ENCODE measurements at regions not wholly inside any gene's neighbourhood (a gene's known extent, or its start where the extent isn't known, plus 50 kb on each side); places are given as distances from the start of the nearest gene placed in this dataset.

- Histone ChIP-seq H3K27me3 (ENCODE audit: control insufficient read depth in 2 of 2, insufficient read depth in 2 of 2, low read length in 2 of 2) (no peaks in the 10 kb centered on the region), H3K9ac (ENCODE audit: low read depth in 1 of 2, low read length in 2 of 2) (no peak overlapping the region), H3K4me3 (ENCODE audit: low read length in 2 of 2) (no peak overlapping the region), H3K36me3 (ENCODE audit: control insufficient read depth in 2 of 2, insufficient read depth in 2 of 2, low read length in 2 of 2) (no peaks in the 10 kb centered on the region), H3K4me1 (ENCODE audit: control insufficient read depth in 2 of 2, insufficient read depth in 2 of 2, low read length in 2 of 2) (no peaks in the 10 kb centered on the region), H3K27ac (ENCODE audit: low read depth in 2 of 2, low read length in 2 of 2) (no peak overlapping the region), H3K9me3 (ENCODE audit: control insufficient read depth in 2 of 2, low read length in 2 of 2) (no peaks in the 10 kb centered on the region)
Observed at GRCh38 chr5:4893063-4893744, 246.9 kb upstream of the ADAMTS16 start.

- Histone ChIP-seq H3K27ac (ENCODE audit: low read depth in 2 of 2, low read length in 2 of 2) (no peak overlapping the region), H3K4me1 (ENCODE audit: control insufficient read depth in 2 of 2, insufficient read depth in 2 of 2, low read length in 2 of 2) (no peaks in the 10 kb centered on the region), H3K9ac (ENCODE audit: low read depth in 1 of 2, low read length in 2 of 2) (no peak overlapping the region), H3K36me3 (ENCODE audit: control insufficient read depth in 2 of 2, insufficient read depth in 2 of 2, low read length in 2 of 2) (no peaks in the 10 kb centered on the region), H3K4me3 (ENCODE audit: low read length in 2 of 2) (no peak overlapping the region), H3K27me3 (ENCODE audit: control insufficient read depth in 2 of 2, insufficient read depth in 2 of 2, low read length in 2 of 2) (no peaks in the 10 kb centered on the region), H3K9me3 (ENCODE audit: control insufficient read depth in 2 of 2, low read length in 2 of 2) (no peaks in the 10 kb centered on the region)
Observed at GRCh38 chr5:4896328-4896727, 243.8 kb upstream of the ADAMTS16 start.

- H3K9ac ChIP-seq (ENCODE audit: low read depth in 1 of 2, low read length in 2 of 2), result no peak overlapping the region
- H3K27me3 ChIP-seq (ENCODE audit: control insufficient read depth in 2 of 2, insufficient read depth in 2 of 2, low read length in 2 of 2), result no peaks in the 10 kb centered on the region
- H3K9me3 ChIP-seq (ENCODE audit: control insufficient read depth in 2 of 2, low read length in 2 of 2), result no peaks in the 10 kb centered on the region
- no peak overlapping the region for H3K27ac ChIP-seq (ENCODE audit: low read depth in 2 of 2, low read length in 2 of 2)
- H3K4me3 ChIP-seq (ENCODE audit: low read length in 2 of 2), result no peak overlapping the region
- no peaks in the 10 kb centered on the region for H3K4me1 ChIP-seq (ENCODE audit: control insufficient read depth in 2 of 2, insufficient read depth in 2 of 2, low read length in 2 of 2)
- no peaks in the 10 kb centered on the region for H3K36me3 ChIP-seq (ENCODE audit: control insufficient read depth in 2 of 2, insufficient read depth in 2 of 2, low read length in 2 of 2)
Observed at GRCh38 chr5:4901305-4901811, 238.8 kb upstream of the ADAMTS16 start.

GRCh38 chr5:4901924-4902323 lies 238.2 kb upstream of the ADAMTS16 start:
- Histone ChIP-seq H3K4me3 (ENCODE audit: low read length in 2 of 2) (no peak overlapping the region), H3K9me3 (ENCODE audit: control insufficient read depth in 2 of 2, low read length in 2 of 2) (no peaks in the 10 kb centered on the region), H3K27me3 (ENCODE audit: control insufficient read depth in 2 of 2, insufficient read depth in 2 of 2, low read length in 2 of 2) (no peaks in the 10 kb centered on the region), H3K36me3 (ENCODE audit: control insufficient read depth in 2 of 2, insufficient read depth in 2 of 2, low read length in 2 of 2) (no peaks in the 10 kb centered on the region), H3K9ac (ENCODE audit: low read depth in 1 of 2, low read length in 2 of 2) (no peak overlapping the region), H3K4me1 (ENCODE audit: control insufficient read depth in 2 of 2, insufficient read depth in 2 of 2, low read length in 2 of 2) (no peaks in the 10 kb centered on the region), H3K27ac (ENCODE audit: low read depth in 2 of 2, low read length in 2 of 2) (no peak overlapping the region)

- Histone ChIP-seq H3K27me3 (ENCODE audit: control insufficient read depth in 2 of 2, insufficient read depth in 2 of 2, low read length in 2 of 2) (no peaks in the 10 kb centered on the region), H3K4me3 (ENCODE audit: low read length in 2 of 2) (no peak overlapping the region), H3K9me3 (ENCODE audit: control insufficient read depth in 2 of 2, low read length in 2 of 2) (no peaks in the 10 kb centered on the region), H3K36me3 (ENCODE audit: control insufficient read depth in 2 of 2, insufficient read depth in 2 of 2, low read length in 2 of 2) (no peaks in the 10 kb centered on the region), H3K27ac (ENCODE audit: low read depth in 2 of 2, low read length in 2 of 2) (peak overlapping the region in 1 of 2 donors; percentile 9), H3K9ac (ENCODE audit: low read depth in 1 of 2, low read length in 2 of 2) (no peak overlapping the region), H3K4me1 (ENCODE audit: control insufficient read depth in 2 of 2, insufficient read depth in 2 of 2, low read length in 2 of 2) (no peaks in the 10 kb centered on the region)
Observed at GRCh38 chr5:4905674-4906520, 234.2 kb upstream of the ADAMTS16 start.

- Histone ChIP-seq H3K36me3 (ENCODE audit: control insufficient read depth in 2 of 2, insufficient read depth in 2 of 2, low read length in 2 of 2) (no peaks in the 10 kb centered on the region), H3K27me3 (ENCODE audit: control insufficient read depth in 2 of 2, insufficient read depth in 2 of 2, low read length in 2 of 2) (no peaks in the 10 kb centered on the region), H3K9me3 (ENCODE audit: control insufficient read depth in 2 of 2, low read length in 2 of 2) (no peaks in the 10 kb centered on the region), H3K27ac (ENCODE audit: low read depth in 2 of 2, low read length in 2 of 2) (no peak overlapping the region), H3K4me3 (ENCODE audit: low read length in 2 of 2) (no peak overlapping the region), H3K9ac (ENCODE audit: low read depth in 1 of 2, low read length in 2 of 2) (no peak overlapping the region), H3K4me1 (ENCODE audit: control insufficient read depth in 2 of 2, insufficient read depth in 2 of 2, low read length in 2 of 2) (no peaks in the 10 kb centered on the region)
Observed at GRCh38 chr5:4906786-4907185, 233.3 kb upstream of the ADAMTS16 start.

- Histone ChIP-seq H3K9ac (ENCODE audit: low read depth in 1 of 2, low read length in 2 of 2) (no peak overlapping the region), H3K4me1 (ENCODE audit: control insufficient read depth in 2 of 2, insufficient read depth in 2 of 2, low read length in 2 of 2) (no peaks in the 10 kb centered on the region), H3K4me3 (ENCODE audit: low read length in 2 of 2) (no peak overlapping the region), H3K27ac (ENCODE audit: low read depth in 2 of 2, low read length in 2 of 2) (no peak overlapping the region), H3K27me3 (ENCODE audit: control insufficient read depth in 2 of 2, insufficient read depth in 2 of 2, low read length in 2 of 2) (no peaks in the 10 kb centered on the region), H3K9me3 (ENCODE audit: control insufficient read depth in 2 of 2, low read length in 2 of 2) (no peaks in the 10 kb centered on the region), H3K36me3 (ENCODE audit: control insufficient read depth in 2 of 2, insufficient read depth in 2 of 2, low read length in 2 of 2) (no peaks in the 10 kb centered on the region)
Observed at GRCh38 chr5:4907571-4907970, 232.6 kb upstream of the ADAMTS16 start.

- Histone ChIP-seq H3K4me1 (ENCODE audit: control insufficient read depth in 2 of 2, insufficient read depth in 2 of 2, low read length in 2 of 2) (no peaks in the 10 kb centered on the region), H3K4me3 (ENCODE audit: low read length in 2 of 2) (no peak overlapping the region), H3K9me3 (ENCODE audit: control insufficient read depth in 2 of 2, low read length in 2 of 2) (no peaks in the 10 kb centered on the region)
Observed at GRCh38 chr5:4909086-4909485, 231.0 kb upstream of the ADAMTS16 start.

GRCh38 chr5:4911646-4912403 lies 228.3 kb upstream of the ADAMTS16 start:
- no peaks in the 10 kb centered on the region for H3K27me3 ChIP-seq (ENCODE audit: control insufficient read depth in 2 of 2, insufficient read depth in 2 of 2, low read length in 2 of 2)
- H3K9me3 ChIP-seq (ENCODE audit: control insufficient read depth in 2 of 2, low read length in 2 of 2), result no peaks in the 10 kb centered on the region
- H3K36me3 ChIP-seq (ENCODE audit: control insufficient read depth in 2 of 2, insufficient read depth in 2 of 2, low read length in 2 of 2), result no peaks in the 10 kb centered on the region
- no peak overlapping the region for H3K27ac ChIP-seq (ENCODE audit: low read depth in 2 of 2, low read length in 2 of 2)
- H3K4me3 ChIP-seq (ENCODE audit: low read length in 2 of 2), result no peak overlapping the region
- H3K4me1 ChIP-seq (ENCODE audit: control insufficient read depth in 2 of 2, insufficient read depth in 2 of 2, low read length in 2 of 2), result no peaks in the 10 kb centered on the region
- no peak overlapping the region for H3K9ac ChIP-seq (ENCODE audit: low read depth in 1 of 2, low read length in 2 of 2)

More at GRCh38 chr5:4909086-4909485, 231.0 kb upstream of the ADAMTS16 start:
- no peak overlapping the region for H3K27ac ChIP-seq (ENCODE audit: low read depth in 2 of 2, low read length in 2 of 2)
- H3K27me3 ChIP-seq (ENCODE audit: control insufficient read depth in 2 of 2, insufficient read depth in 2 of 2, low read length in 2 of 2), result no peaks in the 10 kb centered on the region
- H3K36me3 ChIP-seq (ENCODE audit: control insufficient read depth in 2 of 2, insufficient read depth in 2 of 2, low read length in 2 of 2), result no peaks in the 10 kb centered on the region
- H3K9ac ChIP-seq (ENCODE audit: low read depth in 1 of 2, low read length in 2 of 2), result no peak overlapping the region

- no peak overlapping the region for H3K9ac ChIP-seq (ENCODE audit: low read depth in 1 of 2, low read length in 2 of 2)
Observed at GRCh38 chr5:4921929-4922328, 218.2 kb upstream of the ADAMTS16 start.

More at GRCh38 chr5:4921929-4922328, 218.2 kb upstream of the ADAMTS16 start:
- Histone ChIP-seq H3K36me3 (ENCODE audit: control insufficient read depth in 2 of 2, insufficient read depth in 2 of 2, low read length in 2 of 2) (no peaks in the 10 kb centered on the region), H3K4me3 (ENCODE audit: low read length in 2 of 2) (no peak overlapping the region), H3K27ac (ENCODE audit: low read depth in 2 of 2, low read length in 2 of 2) (no peak overlapping the region), H3K27me3 (ENCODE audit: control insufficient read depth in 2 of 2, insufficient read depth in 2 of 2, low read length in 2 of 2) (no peaks in the 10 kb centered on the region), H3K4me1 (ENCODE audit: control insufficient read depth in 2 of 2, insufficient read depth in 2 of 2, low read length in 2 of 2) (no peaks in the 10 kb centered on the region), H3K9me3 (ENCODE audit: control insufficient read depth in 2 of 2, low read length in 2 of 2) (no peaks in the 10 kb centered on the region)
